GM12864 (cell line): ENCODE measurements at regions not wholly inside any gene's neighbourhood (a gene's known extent, or its start where the extent isn't known, plus 50 kb on each side); places are given as distances from the start of the nearest gene placed in this dataset.

Experiments used
- DNase-seq: peaks from one replicate; pipeline ENCODE4 v3.0.0-alpha.2; 2011; ENCODE audit warnings: low read depth
- H3K4me3 ChIP-seq: 2 replicates; pipeline ENCODE4 v1.5.1; 2011; ENCODE audit warnings: mild to moderate bottlenecking, low read depth, low read length, control low read depth
- CTCF ChIP-seq: IDR thresholded peaks from 2 replicates; pipeline ENCODE4 v1.5.1; 2011; ENCODE audit warnings: low read depth, mild to moderate bottlenecking, moderate library complexity, low read length, control low read depth, inconsistent platforms; ENCODE audit errors: missing control alignments

DNA sequence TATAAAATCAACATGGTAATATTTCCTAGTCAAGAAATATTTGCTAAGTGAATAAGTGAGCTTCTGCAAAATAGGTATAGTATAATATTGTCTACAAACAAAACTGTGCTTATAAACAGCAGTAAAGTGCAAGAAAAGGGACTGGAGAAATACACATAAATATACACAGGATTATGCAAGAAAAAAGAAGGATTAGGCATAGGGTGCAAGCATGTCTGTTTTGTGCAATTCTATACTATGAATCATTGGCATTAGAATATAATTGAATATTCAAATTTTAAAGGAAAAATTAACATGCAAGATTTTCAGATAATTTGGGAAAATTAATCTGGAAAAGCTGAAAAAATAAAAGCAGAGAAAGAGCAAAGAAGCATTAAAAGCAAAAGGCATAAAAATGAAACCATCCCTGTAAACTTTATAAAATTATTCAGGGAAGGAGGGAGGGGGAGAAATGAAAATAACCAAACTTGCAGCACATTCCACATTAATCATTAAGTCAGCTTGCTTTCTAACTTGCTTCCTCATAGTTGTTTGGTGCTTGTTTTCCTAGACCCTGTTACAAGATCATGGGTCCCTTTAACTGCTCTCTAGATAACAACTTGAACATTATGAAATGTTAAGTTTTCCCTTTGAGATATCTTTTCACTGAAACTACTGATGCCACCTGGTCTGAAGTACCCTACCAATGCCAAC, 147.4 kb upstream of the STAC start:
- no peak overlapping the region for H3K4me3 ChIP-seq
- TF ChIP-seq CTCF: no peak
- no peak for DNase-seq

DNA sequence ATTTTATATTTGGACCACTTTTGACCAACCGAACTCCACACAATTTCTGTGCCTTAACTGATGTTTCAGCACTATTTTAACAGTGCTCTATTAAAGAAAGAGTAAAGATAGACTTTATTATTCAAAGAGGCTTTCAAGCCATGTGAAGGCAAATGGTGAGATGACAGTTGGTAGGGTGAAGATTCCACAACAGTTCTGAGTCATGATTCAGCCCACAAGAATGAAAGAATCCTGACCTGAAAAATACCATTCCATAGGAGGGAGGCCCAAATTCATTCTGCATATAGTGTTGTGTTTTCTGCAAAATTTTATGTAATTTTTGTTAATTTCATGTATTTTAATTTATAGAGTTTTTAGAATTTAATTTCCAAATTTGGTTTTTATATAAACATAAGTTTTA, 135.6 kb upstream of the STAC start:
- TF ChIP-seq CTCF: no peak
- DNase-seq: no peak
- no peak overlapping the region for H3K4me3 ChIP-seq

DNA sequence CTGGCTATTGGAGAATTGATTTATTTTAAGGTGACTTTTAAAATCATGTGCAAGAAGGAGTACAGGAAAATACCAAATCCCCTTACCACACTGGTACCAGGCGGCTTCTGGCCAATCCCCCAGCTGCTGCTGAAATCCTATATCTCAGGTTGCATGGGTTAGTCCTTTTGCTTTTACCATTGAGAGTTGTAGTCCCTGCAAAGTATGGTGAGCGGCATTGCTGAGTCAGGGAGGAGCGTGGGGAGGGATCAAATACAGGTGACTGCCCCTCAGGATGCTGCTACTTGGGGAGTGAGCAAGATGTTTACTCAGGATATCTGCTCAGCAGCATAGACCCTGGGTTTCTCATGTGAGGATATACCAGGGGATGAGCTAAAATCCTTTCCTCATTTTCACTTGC, 131.9 kb upstream of the STAC start:
- no peak overlapping the region for H3K4me3 ChIP-seq
- DNase-seq: no peak
- TF ChIP-seq CTCF: no peak

DNA sequence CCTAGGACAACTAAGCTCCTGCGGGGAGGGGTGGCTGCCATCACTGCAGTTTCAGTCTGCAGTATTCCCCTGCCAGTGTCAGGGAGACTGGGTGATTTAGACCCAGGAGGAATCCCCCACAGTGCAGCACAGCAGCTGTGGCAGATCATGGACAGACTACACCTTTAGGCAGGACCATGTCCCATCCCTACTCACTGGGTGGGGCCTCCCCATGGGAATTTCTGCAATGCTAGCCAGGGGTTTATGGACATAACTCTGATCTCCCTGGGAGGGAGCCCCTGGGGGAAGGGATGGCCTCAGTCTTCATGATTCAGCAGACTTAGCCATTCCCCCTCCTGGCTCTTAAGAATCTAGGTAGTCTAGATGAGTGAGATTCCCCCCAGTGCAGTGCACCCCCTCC, 130.1 kb upstream of the STAC start:
- no peak for TF ChIP-seq CTCF
- H3K4me3 ChIP-seq: no peak overlapping the region
- DNase-seq: no peak

GRCh38 chr3:36257158-36257852, 123.0 kb upstream of the STAC start:
- no peak for DNase-seq
- no peak overlapping the region for H3K4me3 ChIP-seq
- no peak for TF ChIP-seq CTCF

DNA sequence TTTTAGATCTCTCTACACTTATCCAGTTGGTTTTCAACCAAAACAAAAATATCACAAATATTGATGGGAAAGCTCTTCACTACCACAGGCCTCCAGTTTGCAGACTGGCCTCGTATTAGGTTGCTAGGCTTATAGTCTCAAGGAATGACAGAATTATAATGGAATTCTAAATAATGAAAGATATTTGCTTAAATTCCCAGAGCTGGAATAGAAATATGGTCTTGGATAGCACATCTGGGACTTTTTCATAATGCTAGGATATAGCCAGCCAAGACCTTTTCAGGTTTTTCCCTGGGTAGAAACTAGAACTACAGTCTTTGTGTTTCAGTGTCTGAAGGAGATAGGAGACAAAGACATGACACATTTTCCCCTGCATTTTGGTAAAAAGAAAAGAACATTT, 121.9 kb upstream of the STAC start:
- no peak overlapping the region for H3K4me3 ChIP-seq
- TF ChIP-seq CTCF: no peak
- DNase-seq: no peak

GRCh38 chr3:36259580-36259979, 120.7 kb upstream of the STAC start:
- no peak for DNase-seq
- H3K4me3 ChIP-seq: no peak overlapping the region
- TF ChIP-seq CTCF: no peak
